ENCODE measurements at regions not wholly inside any gene's neighbourhood (a gene's known extent, or its start where the extent isn't known, plus 50 kb on each side); places are given as distances from the start of the nearest gene placed in this dataset.

DNA sequence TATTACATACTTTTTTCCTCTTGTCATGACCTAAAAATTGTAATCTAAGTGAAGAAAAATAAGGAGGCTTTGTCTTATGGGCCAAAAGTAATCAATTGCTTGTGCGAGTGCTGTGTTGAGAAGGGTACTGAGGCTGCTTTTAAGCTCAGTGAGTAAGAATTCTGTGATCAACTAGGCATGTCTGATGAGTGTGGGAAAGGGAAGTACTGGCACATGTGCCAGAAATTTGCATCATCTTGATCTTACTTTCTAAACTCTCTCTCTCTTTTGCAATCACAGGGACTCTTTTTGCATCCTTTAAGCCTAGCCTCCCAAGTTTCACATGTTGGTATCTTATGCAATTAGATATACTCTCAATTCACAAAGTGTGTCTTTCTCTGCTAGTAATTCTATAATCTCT lies 329.9 kb downstream of the KIF4B start:
- Histone ChIP-seq H2BK15ac (ENCODE audit: low read length) (no peak overlapping the region), H3K27me3 (ENCODE audit: control insufficient read depth in 3 of 3, insufficient read depth in 3 of 3, low read depth in 1 of 3, low read length in 3 of 3) (no peaks in the 10 kb centered on the region), H2AFZ (ENCODE audit: low read length) (no peak overlapping the region), H3K36me3 (replicated peaks in 1 of 2; ENCODE audit: control insufficient read depth in 2 of 2, insufficient read depth in 2 of 2, low read length in 2 of 2) (no peaks in the 10 kb centered on the region), H3K14ac (ENCODE audit: low read length) (no peak overlapping the region), H3K79me1 (ENCODE audit: low read depth, low read length) (no peaks in the 10 kb centered on the region), H3K9me3 (replicated peaks in 1 of 2; ENCODE audit: control insufficient read depth in 2 of 2, insufficient read depth in 1 of 2, low read depth in 1 of 2, low read length in 2 of 2) (no peaks in the 10 kb centered on the region), H3K4me2 (ENCODE audit: insufficient read depth, low read length, poor library complexity, severe bottlenecking) (no peak overlapping the region), H3K18ac (ENCODE audit: low read length) (no peak overlapping the region), H4K8ac (ENCODE audit: low read depth, low read length) (no peak overlapping the region), H3K4ac (ENCODE audit: low read length) (no peak overlapping the region), H3K4me1 (ENCODE audit: control insufficient read depth in 2 of 2, insufficient read depth in 1 of 2, low read depth in 1 of 2, low read length in 2 of 2) (peaks cover 0 to 2% of the 10 kb centered on the region in 2 donors), H4K91ac (ENCODE audit: low read depth, low read length, poor library complexity) (no peak overlapping the region), H2BK12ac (ENCODE audit: low read length) (no peak overlapping the region), H3K27ac (replicated peaks; ENCODE audit: low read length) (no peak overlapping the region), H2BK120ac (ENCODE audit: low read depth, low read length) (no peak overlapping the region), H3K4me3 (ENCODE audit: low read length in 2 of 2) (no peak overlapping the region), H2BK5ac (ENCODE audit: low read length) (no peak overlapping the region), H3K23ac (ENCODE audit: low read depth, low read length, poor library complexity) (no peak overlapping the region), H2AK5ac (ENCODE audit: low read depth, low read length) (no peak overlapping the region), H3K9ac (ENCODE audit: low read depth, low read length, poor library complexity) (no peak overlapping the region)
- DNase-seq (ENCODE audit: low spot score), result no peak
- WGBS, 2 donors (ENCODE audit: extremely low coverage in 2 of 2, insufficient read length in 2 of 2, insufficient replicate concordance in 1 of 2), result no CpG with 5 or more reads among the region's 1 CpG

DNA sequence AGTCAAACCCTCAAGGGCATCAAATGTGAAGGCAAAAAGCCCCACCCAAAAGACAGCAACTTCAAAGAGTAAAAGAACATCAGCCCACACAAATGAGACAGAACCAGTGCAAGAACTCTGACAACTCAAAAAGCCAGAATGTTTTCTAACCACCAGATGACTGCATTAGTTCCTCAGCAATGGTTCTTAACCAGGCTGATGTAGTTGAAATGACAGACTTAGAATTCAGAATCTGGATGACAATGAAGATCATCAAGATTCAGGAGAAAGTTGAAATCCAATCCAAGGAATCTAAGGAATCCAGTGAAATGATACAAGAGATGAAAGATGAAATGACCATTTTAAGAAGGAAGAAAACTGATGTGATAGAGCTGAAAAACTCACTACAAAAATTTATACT lies 339.7 kb downstream of the KIF4B start:
- Histone ChIP-seq H3K27ac (replicated peaks; ENCODE audit: low read length) (no peak overlapping the region), H4K8ac (ENCODE audit: low read depth, low read length) (no peak overlapping the region), H3K36me3 (replicated peaks in 1 of 2; ENCODE audit: control insufficient read depth in 2 of 2, insufficient read depth in 2 of 2, low read length in 2 of 2) (no peaks in the 10 kb centered on the region), H2BK12ac (ENCODE audit: low read length) (no peak overlapping the region), H3K9me3 (replicated peaks in 1 of 2; ENCODE audit: control insufficient read depth in 2 of 2, insufficient read depth in 1 of 2, low read depth in 1 of 2, low read length in 2 of 2) (peaks cover 0 to 4% of the 10 kb centered on the region in 2 donors), H2BK5ac (ENCODE audit: low read length) (no peak overlapping the region), H2AFZ (ENCODE audit: low read length) (no peak overlapping the region), H3K27me3 (ENCODE audit: control insufficient read depth in 3 of 3, insufficient read depth in 3 of 3, low read depth in 1 of 3, low read length in 3 of 3) (no peaks in the 10 kb centered on the region), H3K4ac (ENCODE audit: low read length) (no peak overlapping the region), H3K9ac (ENCODE audit: low read depth, low read length, poor library complexity) (no peak overlapping the region), H3K14ac (ENCODE audit: low read length) (no peak overlapping the region), H3K79me1 (ENCODE audit: low read depth, low read length) (no peaks in the 10 kb centered on the region), H3K18ac (ENCODE audit: low read length) (no peak overlapping the region), H3K4me1 (ENCODE audit: control insufficient read depth in 2 of 2, insufficient read depth in 1 of 2, low read depth in 1 of 2, low read length in 2 of 2) (no peaks in the 10 kb centered on the region), H2AK5ac (ENCODE audit: low read depth, low read length) (no peak overlapping the region), H3K4me3 (ENCODE audit: low read length in 2 of 2) (no peak overlapping the region), H3K23ac (ENCODE audit: low read depth, low read length, poor library complexity) (no peak overlapping the region), H2BK120ac (ENCODE audit: low read depth, low read length) (no peak overlapping the region), H3K4me2 (ENCODE audit: insufficient read depth, low read length, poor library complexity, severe bottlenecking) (no peak overlapping the region), H2BK15ac (ENCODE audit: low read length) (no peak overlapping the region), H4K91ac (ENCODE audit: low read depth, low read length, poor library complexity) (no peak overlapping the region)
- no peak for DNase-seq (ENCODE audit: low spot score)

DNA sequence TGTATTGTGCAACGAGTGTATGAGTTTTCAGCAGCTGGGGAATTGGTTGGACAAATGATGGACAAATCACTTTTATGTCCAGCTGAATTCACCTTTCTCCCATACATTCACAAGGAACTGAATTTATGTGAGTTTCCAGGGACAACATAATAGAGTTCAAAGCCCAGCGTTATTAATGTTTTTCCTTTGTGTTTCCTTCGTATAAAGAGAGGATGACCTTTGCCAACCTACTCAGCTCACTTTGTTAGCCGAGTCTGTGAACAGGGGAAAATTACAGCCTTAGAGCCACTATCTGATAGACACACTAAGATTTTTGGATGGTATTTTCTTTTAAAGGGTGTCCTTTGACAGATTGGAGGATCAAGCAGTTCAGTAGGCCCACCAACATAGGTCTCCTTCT lies 352.5 kb downstream of the KIF4B start:
- Histone ChIP-seq H3K18ac (ENCODE audit: low read length) (no peak overlapping the region), H3K9me3 (replicated peaks in 1 of 2; ENCODE audit: control insufficient read depth in 2 of 2, insufficient read depth in 1 of 2, low read depth in 1 of 2, low read length in 2 of 2) (no peaks in the 10 kb centered on the region), H2BK12ac (ENCODE audit: low read length) (no peak overlapping the region), H2BK5ac (ENCODE audit: low read length) (no peak overlapping the region), H3K27me3 (ENCODE audit: control insufficient read depth in 3 of 3, insufficient read depth in 3 of 3, low read depth in 1 of 3, low read length in 3 of 3) (no peaks in the 10 kb centered on the region), H3K14ac (ENCODE audit: low read length) (no peak overlapping the region), H2BK15ac (ENCODE audit: low read length) (no peak overlapping the region), H2BK120ac (ENCODE audit: low read depth, low read length) (no peak overlapping the region), H3K79me1 (ENCODE audit: low read depth, low read length) (no peaks in the 10 kb centered on the region), H3K4ac (ENCODE audit: low read length) (no peak overlapping the region), H3K36me3 (replicated peaks in 1 of 2; ENCODE audit: control insufficient read depth in 2 of 2, insufficient read depth in 2 of 2, low read length in 2 of 2) (no peaks in the 10 kb centered on the region), H2AFZ (ENCODE audit: low read length) (no peak overlapping the region), H3K23ac (ENCODE audit: low read depth, low read length, poor library complexity) (no peak overlapping the region), H2AK5ac (ENCODE audit: low read depth, low read length) (no peak overlapping the region), H3K4me2 (ENCODE audit: insufficient read depth, low read length, poor library complexity, severe bottlenecking) (no peak overlapping the region), H3K4me1 (ENCODE audit: control insufficient read depth in 2 of 2, insufficient read depth in 1 of 2, low read depth in 1 of 2, low read length in 2 of 2) (peaks cover 0 to 1% of the 10 kb centered on the region in 2 donors), H4K91ac (ENCODE audit: low read depth, low read length, poor library complexity) (no peak overlapping the region), H3K27ac (replicated peaks; ENCODE audit: low read length) (no peak overlapping the region), H3K9ac (ENCODE audit: low read depth, low read length, poor library complexity) (no peak overlapping the region), H4K8ac (ENCODE audit: low read depth, low read length) (no peak overlapping the region), H3K4me3 (ENCODE audit: low read length in 2 of 2) (no peak overlapping the region)
- WGBS, 2 donors (ENCODE audit: extremely low coverage in 2 of 2, insufficient read length in 2 of 2, insufficient replicate concordance in 1 of 2), result no CpG with 5 or more reads among the region's 4 CpGs
- no peak for DNase-seq (ENCODE audit: low spot score)

DNA sequence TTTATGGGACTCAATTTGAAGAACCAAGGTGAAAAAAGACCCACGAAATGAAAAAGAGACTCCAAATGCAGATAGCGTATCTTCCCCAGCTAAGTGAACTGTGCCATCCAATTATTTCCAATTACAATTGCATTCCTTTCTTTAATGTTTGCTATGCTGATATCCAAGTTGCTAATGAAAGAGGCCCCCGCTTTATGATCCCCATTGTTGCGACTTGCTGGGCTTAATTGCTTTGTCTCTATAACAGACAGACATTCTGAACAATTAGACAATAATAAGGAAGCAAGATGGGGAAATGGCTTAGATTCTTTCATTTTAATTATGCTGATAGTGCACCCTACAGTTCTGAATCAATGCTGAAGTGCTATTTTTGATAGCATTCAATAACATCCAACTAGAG lies 354.3 kb downstream of the KIF4B start:
- no peak overlapping the region for H4K8ac ChIP-seq (ENCODE audit: low read depth, low read length)
- H3K4ac ChIP-seq (ENCODE audit: low read length), result no peak overlapping the region
- no peak overlapping the region for H3K14ac ChIP-seq (ENCODE audit: low read length)
- H2AFZ ChIP-seq (ENCODE audit: low read length), result no peak overlapping the region
- H2BK12ac ChIP-seq (ENCODE audit: low read length), result no peak overlapping the region
- H2BK120ac ChIP-seq (ENCODE audit: low read depth, low read length), result no peak overlapping the region
- peaks cover 0 to 1% of the 10 kb centered on the region in 2 donors for H3K9me3 ChIP-seq (replicated peaks in 1 of 2; ENCODE audit: control insufficient read depth in 2 of 2, insufficient read depth in 1 of 2, low read depth in 1 of 2, low read length in 2 of 2)
- no peak overlapping the region for H2BK15ac ChIP-seq (ENCODE audit: low read length)
- no peaks in the 10 kb centered on the region for H3K27me3 ChIP-seq (ENCODE audit: control insufficient read depth in 3 of 3, insufficient read depth in 3 of 3, low read depth in 1 of 3, low read length in 3 of 3)
- no CpG with 5 or more reads among the region's 4 CpGs for WGBS, 2 donors (ENCODE audit: extremely low coverage in 2 of 2, insufficient read length in 2 of 2, insufficient replicate concordance in 1 of 2)
- no peak for DNase-seq (ENCODE audit: low spot score)
- no peak overlapping the region for H3K4me3 ChIP-seq (ENCODE audit: low read length in 2 of 2)
- H2BK5ac ChIP-seq (ENCODE audit: low read length), result no peak overlapping the region
- no peaks in the 10 kb centered on the region for H3K79me1 ChIP-seq (ENCODE audit: low read depth, low read length)
- H4K91ac ChIP-seq (ENCODE audit: low read depth, low read length, poor library complexity), result no peak overlapping the region
- no peaks in the 10 kb centered on the region for H3K36me3 ChIP-seq (replicated peaks in 1 of 2; ENCODE audit: control insufficient read depth in 2 of 2, insufficient read depth in 2 of 2, low read length in 2 of 2)
- H3K18ac ChIP-seq (ENCODE audit: low read length), result no peak overlapping the region
- no peak overlapping the region for H3K9ac ChIP-seq (ENCODE audit: low read depth, low read length, poor library complexity)
- H3K23ac ChIP-seq (ENCODE audit: low read depth, low read length, poor library complexity), result no peak overlapping the region
- H3K27ac ChIP-seq (replicated peaks; ENCODE audit: low read length), result no peak overlapping the region
- no peak overlapping the region for H3K4me2 ChIP-seq (ENCODE audit: insufficient read depth, low read length, poor library complexity, severe bottlenecking)
- H3K4me1 ChIP-seq (ENCODE audit: control insufficient read depth in 2 of 2, insufficient read depth in 1 of 2, low read depth in 1 of 2, low read length in 2 of 2), result peaks cover 0 to 1% of the 10 kb centered on the region in 2 donors
- H2AK5ac ChIP-seq (ENCODE audit: low read depth, low read length), result no peak overlapping the region
